A549 (cell line): ENCODE measurements at regions not wholly inside any gene's neighbourhood (a gene's known extent, or its start where the extent isn't known, plus 50 kb on each side); places are given as distances from the start of the nearest gene placed in this dataset.

Experiments used
- NFE2L2 ChIP-seq: fragments of 150-350 bp; conservative IDR thresholded peaks from 2 replicates; pipeline ENCODE4 v1.6.1; 2014; ENCODE audit warnings: low read length
- RFX5 ChIP-seq: fragments of 450-650 bp; IDR thresholded peaks from 2 replicates; pipeline ENCODE4 v1.7.1; 2014; ENCODE audit warnings: antibody characterized with exemption, mild to moderate bottlenecking, moderate library complexity
- TFCP2L1 ChIP-seq: fragments of 250-450 bp; sonication (Bioruptor Pico); IDR thresholded peaks from 2 replicates; pipeline ENCODE4 v1.5.0; 2021; ENCODE audit warnings: mild to moderate bottlenecking
- TF ChIP-seq, protein P1 (sequence below): fragments of 250-450 bp; sonication (Bioruptor Pico); IDR thresholded peaks from 2 replicates; pipeline ENCODE4 v1.5.0; 2020; ENCODE audit warnings: low read depth, mild to moderate bottlenecking, moderate library complexity

DNA sequence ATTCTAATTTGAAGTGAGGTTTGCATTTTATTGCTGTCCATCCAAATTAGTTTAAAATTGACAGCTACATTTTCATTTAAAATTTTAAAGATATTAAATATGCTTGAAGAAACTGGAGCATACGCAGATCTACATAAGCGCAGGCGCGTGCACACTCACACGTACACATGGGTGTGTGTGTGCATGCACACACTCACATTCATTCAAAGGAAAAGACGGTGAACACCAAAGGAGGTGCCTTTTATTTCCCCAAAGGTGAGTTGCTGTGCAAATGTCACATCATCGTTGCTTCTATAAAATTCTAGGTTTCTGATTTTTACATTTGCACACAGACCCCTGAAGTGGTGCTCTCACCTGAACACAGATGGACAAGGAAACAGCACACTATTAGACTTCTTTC is 194.2 kb downstream of the GRB14 start:
- no peak for TF ChIP-seq NFE2L2
- TF ChIP-seq TFCP2L1, result no peak
- TF ChIP-seq, protein P1, sequence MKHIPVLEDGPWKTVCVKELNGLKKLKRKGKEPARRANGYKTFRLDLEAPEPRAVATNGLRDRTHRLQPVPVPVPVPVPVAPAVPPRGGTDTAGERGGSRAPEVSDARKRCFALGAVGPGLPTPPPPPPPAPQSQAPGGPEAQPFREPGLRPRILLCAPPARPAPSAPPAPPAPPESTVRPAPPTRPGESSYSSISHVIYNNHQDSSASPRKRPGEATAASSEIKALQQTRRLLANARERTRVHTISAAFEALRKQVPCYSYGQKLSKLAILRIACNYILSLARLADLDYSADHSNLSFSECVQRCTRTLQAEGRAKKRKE (CRISPR knock-in tag), result no peak
- no peak for TF ChIP-seq RFX5
